HG03280 (cell line): ENCODE measurements at regions not wholly inside any gene's neighbourhood (a gene's known extent, or its start where the extent isn't known, plus 50 kb on each side); places are given as distances from the start of the nearest gene placed in this dataset.

Experiments used
- ATAC-seq: cut with Tn5 transposase; IDR thresholded peaks from one replicate; pipeline ENCODE4 v1.9.1; 2021; ENCODE audit warnings: mild to moderate bottlenecking, moderate library complexity; ENCODE audit not compliant: unreplicated experiment

DNA sequence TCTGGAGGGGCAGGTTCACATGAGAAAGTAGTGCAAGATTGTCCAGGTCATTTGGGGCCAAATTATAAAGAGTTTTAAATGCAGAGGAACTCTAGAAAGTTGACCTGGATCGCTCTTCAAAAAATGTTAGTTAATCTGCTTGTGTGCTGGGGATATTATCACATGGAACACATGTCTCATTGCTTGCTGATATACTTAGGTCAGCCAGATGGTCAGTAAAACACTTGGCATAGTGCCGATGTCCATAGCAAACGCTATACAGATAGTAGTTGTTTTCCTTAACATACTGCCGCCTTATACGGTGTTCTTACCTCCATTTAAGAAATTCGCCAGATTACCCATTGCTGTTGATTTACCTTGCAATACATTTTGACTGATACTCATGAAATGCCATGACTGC lies 103.4 kb upstream of the CWC22 start:
- no peak for ATAC-seq

DNA sequence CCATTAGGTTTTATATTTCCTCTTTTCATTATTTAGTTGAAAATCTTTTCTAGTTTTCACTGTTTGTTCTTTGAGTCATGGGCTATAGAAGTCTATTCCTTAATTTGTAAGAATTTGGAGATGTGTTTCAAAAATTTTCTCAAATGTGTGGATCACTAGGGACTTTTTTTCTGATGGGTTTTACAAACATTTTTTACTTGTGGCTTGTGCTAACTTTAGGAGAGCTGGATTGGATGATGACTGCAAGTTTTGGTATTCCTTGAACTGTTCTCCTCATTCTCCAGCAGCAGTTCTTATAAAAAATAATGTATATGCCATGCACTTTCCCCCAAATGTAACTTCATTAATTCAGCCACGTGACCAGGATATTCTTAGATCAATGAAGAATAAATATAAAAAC lies 94.7 kb upstream of the CWC22 start:
- ATAC-seq, result no peak

DNA sequence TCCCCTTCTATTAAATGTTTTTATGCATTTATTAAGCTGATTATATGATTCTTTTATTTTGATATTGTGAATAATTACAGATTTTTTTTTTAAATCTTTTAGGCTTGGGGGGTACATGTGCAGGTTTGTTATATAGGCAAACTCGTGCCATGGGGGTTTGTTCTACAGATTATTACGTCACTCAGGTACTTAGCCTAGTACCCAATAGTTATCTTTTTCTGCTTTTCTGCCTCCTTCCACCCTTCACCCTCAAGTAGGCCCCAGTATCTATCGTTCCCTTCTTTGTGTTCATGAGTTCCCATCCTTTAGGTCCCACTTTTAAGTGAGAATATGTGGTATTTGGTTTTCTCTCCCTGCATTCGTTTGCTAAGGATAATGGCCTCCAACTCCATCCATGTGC lies 92.2 kb upstream of the CWC22 start:
- no peak for ATAC-seq

DNA sequence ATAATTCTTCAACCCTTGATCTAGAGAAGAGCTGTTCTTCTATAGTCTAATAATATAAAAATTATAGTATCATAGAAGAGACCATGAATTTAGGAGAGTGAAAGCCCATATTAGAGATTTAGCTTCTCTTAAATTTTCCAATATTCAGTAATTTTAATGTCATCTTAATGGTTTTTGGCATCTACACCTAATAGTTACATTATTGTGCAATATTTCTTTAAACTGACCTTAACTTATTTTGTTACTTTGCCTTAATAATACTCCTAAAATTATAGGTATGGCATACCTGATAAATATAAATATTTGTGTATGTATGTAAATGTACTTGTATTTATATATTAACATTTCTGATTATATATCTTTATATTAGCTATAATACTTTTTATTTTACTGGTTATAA lies 78.0 kb upstream of the CWC22 start:
- no peak for ATAC-seq

DNA sequence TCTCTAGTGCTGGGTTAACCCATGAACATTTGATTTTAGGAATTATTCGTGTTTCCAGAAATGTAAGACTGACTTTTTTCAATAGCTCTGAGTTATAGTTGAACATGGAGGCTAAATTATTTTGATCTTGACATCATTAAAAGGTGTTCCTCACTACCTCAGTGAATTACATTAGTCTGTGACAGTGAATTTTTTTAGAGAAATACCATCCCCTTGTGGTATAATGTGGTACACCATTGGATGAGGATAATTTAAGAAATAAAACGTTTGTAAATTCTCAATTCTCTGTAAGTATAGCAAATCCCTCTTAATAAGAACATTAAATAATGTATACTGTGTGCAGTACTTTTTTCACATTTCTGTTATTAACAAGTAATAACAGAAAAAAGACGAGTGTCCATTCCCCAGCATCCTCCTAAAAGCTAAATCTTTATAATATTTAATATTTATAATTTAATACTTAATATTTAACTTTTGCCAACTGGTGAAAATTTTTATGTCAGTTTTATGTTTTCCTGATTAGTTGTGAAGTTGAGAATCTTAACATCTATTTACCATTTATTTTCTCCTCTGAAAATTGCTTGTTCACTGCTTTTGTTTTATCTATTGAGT lies 70.3 kb upstream of the CWC22 start:
- no peak for ATAC-seq

DNA sequence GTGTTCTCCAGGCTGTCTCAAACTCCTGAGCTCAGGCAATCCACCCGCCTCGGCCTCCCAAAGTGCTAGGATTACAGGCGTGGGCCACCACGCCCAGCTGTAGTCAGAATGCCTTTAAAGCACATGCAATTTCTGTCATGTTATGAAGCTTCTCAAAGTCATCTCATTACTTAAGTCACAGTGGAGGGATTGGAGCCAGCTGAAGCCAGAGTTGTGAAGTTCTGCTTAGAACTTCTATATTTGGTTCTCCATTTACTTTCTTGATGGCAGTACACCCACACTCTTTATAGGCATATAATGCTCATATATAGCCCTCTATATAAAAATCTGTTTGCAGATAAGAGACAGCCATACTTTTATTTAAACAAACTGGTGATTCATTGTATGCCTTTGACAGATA lies 68.8 kb upstream of the CWC22 start:
- no peak for ATAC-seq

DNA sequence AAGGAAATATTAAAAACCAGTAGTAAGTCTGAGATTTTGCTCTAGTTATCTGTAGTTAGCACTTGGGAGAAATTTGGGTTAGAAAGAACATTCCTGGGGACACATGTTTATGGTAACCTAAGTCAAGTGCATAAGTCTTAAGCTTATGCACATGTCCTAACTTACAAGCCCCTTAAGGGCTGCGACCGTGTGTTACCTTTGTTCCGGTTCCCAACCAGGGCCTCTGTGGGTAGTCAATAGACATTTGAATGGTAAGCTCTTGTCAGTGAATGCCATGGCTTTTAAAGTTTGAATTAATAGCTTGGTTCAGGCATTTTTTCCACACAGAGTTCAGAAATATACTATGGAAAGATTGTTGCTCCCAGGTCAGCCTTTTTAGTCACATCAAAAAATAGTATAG lies 64.7 kb upstream of the CWC22 start:
- ATAC-seq, result no peak

DNA sequence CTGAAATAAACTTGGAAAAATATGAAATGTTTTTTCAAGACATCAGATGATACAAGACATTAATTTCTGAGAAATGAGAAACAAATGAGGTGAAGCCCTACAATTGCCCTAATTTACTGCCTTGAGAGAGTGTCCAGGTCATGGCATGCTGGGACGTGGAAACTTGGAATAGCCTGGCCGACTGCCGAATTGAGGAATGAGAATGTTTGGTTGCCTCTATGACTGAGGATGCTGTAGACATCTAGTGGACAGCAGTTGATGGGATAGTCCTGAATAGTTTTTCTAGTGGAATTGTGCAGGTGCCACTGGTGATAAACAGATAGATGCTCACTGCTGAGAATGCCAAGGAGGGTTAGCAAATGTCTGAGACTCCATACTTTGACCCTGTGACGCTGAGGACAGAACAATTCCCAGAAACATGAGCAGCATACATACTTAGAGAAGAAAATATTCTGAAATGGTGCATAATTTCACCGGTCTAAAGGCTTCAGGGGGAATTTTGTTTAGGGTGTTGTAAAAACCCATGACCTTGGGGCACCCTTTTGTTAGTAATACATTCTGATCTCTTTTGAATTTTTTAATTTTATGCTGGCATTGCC lies 56.5 kb upstream of the CWC22 start:
- no peak for ATAC-seq

DNA sequence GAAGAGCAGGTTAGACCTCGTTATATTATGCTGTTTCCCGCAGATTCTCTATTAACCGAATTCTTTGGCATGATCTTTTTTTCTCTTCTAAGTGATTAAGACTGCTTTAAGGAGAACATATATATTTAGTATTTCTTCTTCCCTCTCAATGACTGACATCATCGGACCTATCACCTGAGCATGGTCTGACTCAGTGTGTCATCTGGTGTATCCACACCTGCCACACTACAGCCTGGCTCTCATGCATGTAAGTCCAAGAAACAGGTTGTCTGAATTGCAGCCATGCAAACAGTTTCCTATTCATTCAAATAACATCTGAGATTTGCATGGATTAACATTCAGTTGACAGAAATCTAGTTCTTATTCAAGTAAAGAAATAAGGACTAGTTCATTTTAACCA lies 55.1 kb upstream of the CWC22 start:
- ATAC-seq, result no peak

DNA sequence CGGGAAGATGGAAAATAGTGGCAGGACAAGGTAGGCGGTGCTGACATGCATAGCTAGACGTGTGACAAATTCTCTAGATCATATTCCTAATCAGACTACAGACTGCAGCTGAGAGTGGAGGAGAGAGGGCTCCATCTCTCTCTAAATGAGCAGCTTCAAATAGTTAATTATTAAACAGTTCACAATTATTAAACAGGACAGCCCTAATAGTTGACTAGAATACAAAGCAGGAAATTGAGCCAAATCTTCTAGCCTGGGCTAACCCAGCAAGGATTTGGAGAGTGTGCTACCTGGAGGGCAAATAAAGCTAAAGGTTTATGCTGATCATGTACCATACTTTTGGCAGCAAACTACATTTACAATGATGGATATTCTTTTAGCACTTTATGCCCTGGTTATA lies 54.4 kb upstream of the CWC22 start:
- no peak for ATAC-seq

DNA sequence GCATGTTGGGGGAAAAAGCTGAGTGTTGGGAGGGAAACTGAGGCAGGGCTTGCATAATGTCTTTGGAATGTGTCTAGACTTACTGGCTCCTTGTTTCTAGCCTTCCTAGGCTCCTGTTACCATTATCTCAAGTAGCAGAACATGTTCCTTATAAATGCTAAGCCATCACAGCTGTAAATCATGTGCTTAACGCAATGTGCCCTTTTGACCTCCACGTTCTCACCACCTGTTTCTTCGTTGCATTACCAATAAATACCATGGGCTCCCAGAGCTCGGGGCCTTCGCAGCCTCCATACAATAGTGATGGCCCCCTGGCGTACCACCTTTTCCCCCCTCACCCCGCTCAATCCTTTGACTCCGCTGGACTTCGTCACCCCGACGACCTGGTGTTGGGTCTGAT lies 54.0 kb upstream of the CWC22 start:
- no peak for ATAC-seq

DNA sequence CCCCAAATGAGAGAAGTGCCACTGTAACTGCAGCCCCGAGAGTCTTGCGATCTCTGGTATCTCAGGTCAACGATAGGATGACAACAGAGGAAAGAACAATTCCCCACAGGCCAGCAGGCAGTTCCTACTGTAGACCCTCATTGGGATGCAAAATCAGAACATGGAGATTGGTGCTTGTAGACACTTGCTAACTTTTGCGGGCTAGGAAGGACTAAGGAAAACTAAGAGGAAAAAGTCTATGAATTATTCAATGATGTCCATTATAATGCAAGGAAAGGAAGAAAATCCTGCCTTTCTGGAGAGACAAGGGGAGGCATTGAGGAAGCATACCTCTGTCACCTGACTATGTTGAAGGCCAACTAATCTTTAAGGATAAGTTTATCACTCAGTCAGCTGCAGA lies 51.9 kb upstream of the CWC22 start:
- ATAC-seq, result no peak

DNA sequence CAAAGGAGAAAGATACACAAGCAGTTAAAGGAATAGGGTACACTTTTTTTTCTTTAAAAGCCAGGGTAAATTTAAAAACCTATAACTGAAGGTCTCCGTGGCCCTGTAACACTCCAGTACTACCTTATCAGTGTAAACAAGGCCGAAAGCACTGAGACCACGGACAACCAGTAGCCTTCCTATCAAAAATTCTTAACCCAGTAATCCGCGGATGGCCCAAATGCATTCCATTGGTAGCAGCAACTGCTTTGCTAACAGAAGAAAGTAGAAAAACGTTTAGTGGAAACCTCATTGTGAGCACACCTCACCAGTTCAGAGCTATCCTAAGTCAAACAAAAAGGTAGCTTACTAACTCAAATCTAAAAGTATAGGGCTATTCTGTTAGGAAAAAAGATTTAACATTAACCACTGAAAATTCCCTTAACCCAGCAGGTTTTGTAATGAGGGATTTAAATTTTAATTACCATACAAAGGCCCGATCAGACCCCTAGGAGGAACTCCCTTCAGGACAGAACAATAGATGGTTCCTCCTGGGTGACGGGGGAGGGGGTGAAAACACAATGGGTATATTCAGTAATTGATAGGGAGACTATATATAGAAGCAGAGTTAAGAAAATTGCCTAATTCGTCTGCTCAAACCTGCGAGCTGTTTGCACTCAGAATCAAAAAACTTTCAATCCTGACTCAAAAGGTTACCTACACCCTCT lies 50.8 kb upstream of the CWC22 start:
- ATAC-seq, result no peak
